OCI-LY3 (cell line): ENCODE measurements at regions not wholly inside any gene's neighbourhood (a gene's known extent, or its start where the extent isn't known, plus 50 kb on each side); places are given as distances from the start of the nearest gene placed in this dataset.

Experiments
- EZH2phosphoT487 ChIP-seq: fragments of 200-600 bp; shearing (Covaris generic); IDR thresholded peaks from 2 replicates; pipeline ENCODE4 v1.6.1; 2018; ENCODE audit warnings: antibody characterized with exemption, mixed run types, low read depth
- TF ChIP-seq, protein P1 (sequence below): fragments of 200-600, 300-600 bp; sonication (generic); IDR thresholded peaks from 2 replicates; pipeline ENCODE4 v1.5.1; 2014; ENCODE audit warnings: antibody characterized with exemption, low read length, low read depth

GRCh38 chr7:31263338-31263737, 77.2 kb downstream of the NEUROD6 start:
- TF ChIP-seq, protein P1, sequence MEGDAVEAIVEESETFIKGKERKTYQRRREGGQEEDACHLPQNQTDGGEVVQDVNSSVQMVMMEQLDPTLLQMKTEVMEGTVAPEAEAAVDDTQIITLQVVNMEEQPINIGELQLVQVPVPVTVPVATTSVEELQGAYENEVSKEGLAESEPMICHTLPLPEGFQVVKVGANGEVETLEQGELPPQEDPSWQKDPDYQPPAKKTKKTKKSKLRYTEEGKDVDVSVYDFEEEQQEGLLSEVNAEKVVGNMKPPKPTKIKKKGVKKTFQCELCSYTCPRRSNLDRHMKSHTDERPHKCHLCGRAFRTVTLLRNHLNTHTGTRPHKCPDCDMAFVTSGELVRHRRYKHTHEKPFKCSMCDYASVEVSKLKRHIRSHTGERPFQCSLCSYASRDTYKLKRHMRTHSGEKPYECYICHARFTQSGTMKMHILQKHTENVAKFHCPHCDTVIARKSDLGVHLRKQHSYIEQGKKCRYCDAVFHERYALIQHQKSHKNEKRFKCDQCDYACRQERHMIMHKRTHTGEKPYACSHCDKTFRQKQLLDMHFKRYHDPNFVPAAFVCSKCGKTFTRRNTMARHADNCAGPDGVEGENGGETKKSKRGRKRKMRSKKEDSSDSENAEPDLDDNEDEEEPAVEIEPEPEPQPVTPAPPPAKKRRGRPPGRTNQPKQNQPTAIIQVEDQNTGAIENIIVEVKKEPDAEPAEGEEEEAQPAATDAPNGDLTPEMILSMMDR: no peak
- TF ChIP-seq EZH2phosphoT487: no peak
